GM12892 (cell line): ENCODE measurements at regions not wholly inside any gene's neighbourhood (a gene's known extent, or its start where the extent isn't known, plus 50 kb on each side); places are given as distances from the start of the nearest gene placed in this dataset.

ENCODE experiments used
- DNase-seq: peaks from one replicate; pipeline ENCODE4 v3.0.0; 2011; ENCODE audit not compliant: insufficient read length
- FAIRE-seq: peaks from 2 replicates; lab custom pipeline; 2011; peaks lifted over from hg19 to GRCh38; lab: Jason Lieb, UNC
- POLR2A ChIP-seq: IDR thresholded peaks from 2 replicates; pipeline ENCODE4 v1.6.1; 2011; ENCODE audit warnings: low read depth, low read length, control low read depth
- POLR2AphosphoS5 ChIP-seq: IDR thresholded peaks from 2 replicates; pipeline ENCODE4 v1.6.1; 2011; ENCODE audit warnings: low read depth, low read length, control low read depth
- TAF1 ChIP-seq: IDR thresholded peaks from 2 replicates; pipeline ENCODE4 v1.6.1; 2011; ENCODE audit warnings: low read depth, mild to moderate bottlenecking, control low read depth, low read length, borderline replicate concordance

DNA sequence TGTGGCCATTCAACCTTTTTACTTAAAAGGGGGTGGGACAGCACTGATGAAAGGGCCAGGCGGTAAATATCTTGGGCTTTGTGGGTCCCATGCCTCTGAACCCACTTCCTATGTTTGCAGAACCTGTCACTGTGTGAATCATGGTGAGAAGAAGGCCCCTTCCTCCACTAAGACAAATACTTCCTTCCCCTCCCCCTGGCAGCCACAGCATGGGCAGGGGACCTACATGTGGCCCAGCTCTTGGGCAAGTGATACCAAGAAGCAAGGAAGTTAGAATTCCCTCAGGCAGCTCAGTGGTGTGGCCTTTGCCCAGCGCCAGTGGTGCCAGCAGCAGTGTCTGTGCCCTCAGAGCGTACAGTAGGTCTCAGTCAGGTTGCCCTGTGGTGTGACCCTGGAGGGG, 168.6 kb downstream of the TRIM33 start:
- FAIRE-seq (no peak), DNase-seq (no peak)
- TF ChIP-seq POLR2A: no peak
- TF ChIP-seq POLR2AphosphoS5: no peak
- no peak for TF ChIP-seq TAF1

DNA sequence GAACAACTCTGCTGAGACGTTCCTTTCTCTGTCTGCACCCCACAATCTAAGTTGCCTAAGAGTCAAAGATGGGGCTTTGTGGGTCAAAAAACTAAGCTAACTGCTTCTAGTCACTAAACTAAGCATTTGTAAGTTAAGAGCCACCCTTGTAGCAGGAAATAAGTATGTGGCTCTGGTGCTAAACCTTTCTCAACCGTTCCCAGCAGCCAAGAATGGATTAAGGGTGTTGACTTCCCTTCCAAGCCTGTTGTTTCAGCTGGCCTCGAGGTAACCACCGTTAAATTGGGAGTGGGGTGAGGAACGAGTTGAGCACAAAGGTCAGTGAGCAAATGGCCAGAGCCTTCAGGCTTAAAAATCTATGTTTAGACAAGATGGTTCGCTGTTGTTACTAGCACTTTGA, 169.1 kb downstream of the TRIM33 start:
- no peak for FAIRE-seq
- DNase-seq: no peak
- no peak for TF ChIP-seq POLR2AphosphoS5
- TF ChIP-seq TAF1: no peak
- TF ChIP-seq POLR2A: no peak

DNA sequence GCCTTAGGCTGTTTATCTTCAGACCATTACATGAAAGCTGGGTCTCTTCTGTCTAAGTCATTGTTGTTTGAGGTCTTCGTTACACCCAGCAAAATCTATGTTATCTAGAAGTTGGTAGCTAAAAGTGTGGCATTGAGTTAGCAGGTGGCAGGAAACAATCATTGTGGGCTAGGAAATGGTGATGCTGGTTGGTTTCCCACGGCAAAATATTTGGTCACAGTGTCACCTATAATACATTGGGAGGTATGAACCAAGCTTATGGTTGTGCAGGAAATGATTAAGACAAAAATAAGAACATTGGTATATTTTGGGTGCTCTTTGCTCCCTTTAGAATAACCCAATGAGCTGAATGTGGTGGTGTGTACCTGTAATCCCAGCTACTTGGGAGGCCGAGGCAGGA, 169.7 kb downstream of the TRIM33 start:
- DNase-seq (no peak), FAIRE-seq (no peak)
- TF ChIP-seq POLR2AphosphoS5 (no peak), POLR2A (no peak), TAF1 (no peak)

DNA sequence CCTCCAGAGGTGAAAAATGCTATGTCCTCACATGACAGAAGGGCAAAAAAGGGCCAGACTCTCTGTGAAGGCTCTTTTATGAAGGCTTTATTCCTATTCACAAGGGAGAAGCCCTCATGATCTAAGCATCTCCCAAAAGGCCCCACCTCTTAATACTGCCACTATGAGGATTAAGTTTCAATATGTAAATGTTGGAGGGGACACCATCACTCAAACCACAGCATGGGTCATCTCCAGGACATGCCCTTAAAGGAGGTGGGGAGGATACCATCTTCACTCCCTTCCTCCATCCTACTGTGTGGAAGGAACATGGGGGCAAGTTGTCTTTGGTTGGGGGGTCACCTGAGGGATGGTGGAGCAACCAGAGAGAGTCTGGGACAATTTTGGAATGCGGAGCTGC, 170.1 kb downstream of the TRIM33 start:
- DNase-seq (no peak), FAIRE-seq (no peak)
- TF ChIP-seq POLR2AphosphoS5 (no peak), POLR2A (no peak), TAF1 (no peak)

DNA sequence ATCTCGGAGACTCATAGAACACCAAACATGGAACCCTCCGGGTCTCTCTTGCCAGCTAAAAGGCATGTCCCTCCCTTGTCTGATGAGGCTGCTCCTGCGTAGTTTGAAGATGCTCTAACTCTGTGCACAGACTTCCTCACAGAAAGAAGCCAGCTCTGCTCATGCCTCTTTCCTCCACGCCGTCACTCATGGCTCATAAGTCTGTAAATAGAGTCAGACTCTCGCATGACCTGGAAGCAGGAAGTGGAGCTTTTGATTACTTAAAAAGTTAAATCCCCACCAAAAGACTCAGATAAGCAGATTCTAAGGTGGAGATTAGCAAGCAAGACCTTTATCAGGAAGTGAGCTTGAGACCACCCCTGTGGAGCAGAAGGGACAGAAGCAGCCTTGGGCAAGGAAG, 171.6 kb downstream of the TRIM33 start:
- TF ChIP-seq POLR2AphosphoS5 (no peak), TAF1 (no peak), POLR2A (no peak)
- DNase-seq (no peak), FAIRE-seq (no peak)

DNA sequence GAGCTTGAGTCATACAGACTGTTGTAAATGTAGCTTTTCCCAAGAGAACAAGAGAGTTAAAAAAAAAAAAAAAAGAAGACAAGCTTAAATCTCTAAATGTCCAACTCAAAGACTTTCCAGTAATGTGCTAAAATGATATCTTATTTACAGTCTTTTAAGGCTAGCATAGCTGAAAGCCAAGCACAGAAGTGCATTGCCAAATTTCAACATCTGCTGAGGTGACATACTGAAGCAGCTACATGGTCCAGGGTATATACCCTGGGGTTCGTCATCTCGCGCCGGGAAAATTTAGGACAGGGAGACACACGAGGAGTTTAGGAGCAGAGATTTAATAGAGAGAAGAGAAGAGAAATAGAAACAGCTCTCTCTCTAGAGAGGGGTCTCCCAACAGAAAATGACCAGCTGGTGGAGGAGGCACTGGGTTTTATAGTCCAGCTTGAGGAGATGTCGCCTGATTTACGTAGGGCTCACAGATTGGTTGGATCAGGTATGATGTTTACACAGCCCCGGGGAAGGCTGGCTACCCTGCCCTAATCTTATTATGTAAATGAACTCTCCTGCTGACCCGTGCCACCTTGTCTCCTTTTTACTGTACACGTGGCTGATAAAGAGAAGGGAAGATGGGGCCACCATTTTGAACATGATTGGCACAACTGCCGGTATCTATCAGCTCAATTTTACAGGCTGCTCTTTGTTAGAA, 172.7 kb downstream of the TRIM33 start:
- FAIRE-seq (no peak), DNase-seq (no peak)
- TF ChIP-seq TAF1 (no peak), POLR2AphosphoS5 (no peak), POLR2A (no peak)

DNA sequence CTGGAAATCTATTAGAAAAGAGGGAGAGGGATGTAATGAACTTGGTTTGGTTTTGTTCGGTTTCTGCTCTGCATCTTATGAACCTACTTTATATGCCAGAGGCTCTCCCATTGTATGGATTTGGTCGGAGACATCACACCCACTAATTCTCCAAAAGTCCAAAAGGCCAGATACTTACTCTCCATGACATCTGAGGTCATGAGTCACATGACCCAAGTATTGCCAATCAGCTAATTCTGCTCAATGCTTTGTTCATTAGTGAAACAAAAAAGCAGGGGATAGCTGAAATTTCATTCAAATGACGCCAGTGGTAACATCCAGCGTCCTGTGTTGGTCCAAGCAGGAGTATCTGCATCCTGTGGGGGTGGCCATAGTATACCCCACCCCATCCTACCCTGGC, 173.6 kb downstream of the TRIM33 start:
- DNase-seq: no peak
- no peak for FAIRE-seq

DNA sequence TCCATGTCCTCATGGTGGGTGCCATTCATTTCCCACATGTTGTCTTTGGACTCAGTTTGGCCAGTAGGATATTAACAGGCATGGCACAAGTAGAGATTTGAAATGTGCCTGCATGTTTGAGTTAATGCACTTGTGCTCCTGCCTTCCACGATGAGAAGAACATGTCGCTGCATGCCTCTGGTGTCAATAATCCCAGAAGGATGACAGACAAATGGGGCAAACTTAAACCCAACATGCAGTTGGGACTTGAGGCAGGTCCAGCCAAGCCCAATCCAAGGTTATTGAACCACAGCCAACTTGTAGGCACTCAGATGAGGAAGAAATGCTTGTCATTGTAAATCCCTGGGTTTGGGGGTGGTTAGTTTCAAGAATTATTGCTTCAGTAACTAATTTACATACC, 174.6 kb downstream of the TRIM33 start:
- no peak for TF ChIP-seq POLR2A
- no peak for TF ChIP-seq POLR2AphosphoS5
- no peak for TF ChIP-seq TAF1
- DNase-seq: no peak
- no peak for FAIRE-seq

More for the DNA sequence above, 173.6 kb downstream of the TRIM33 start:
- TF ChIP-seq POLR2AphosphoS5: no peak
- no peak for TF ChIP-seq TAF1
- TF ChIP-seq POLR2A: no peak

DNA sequence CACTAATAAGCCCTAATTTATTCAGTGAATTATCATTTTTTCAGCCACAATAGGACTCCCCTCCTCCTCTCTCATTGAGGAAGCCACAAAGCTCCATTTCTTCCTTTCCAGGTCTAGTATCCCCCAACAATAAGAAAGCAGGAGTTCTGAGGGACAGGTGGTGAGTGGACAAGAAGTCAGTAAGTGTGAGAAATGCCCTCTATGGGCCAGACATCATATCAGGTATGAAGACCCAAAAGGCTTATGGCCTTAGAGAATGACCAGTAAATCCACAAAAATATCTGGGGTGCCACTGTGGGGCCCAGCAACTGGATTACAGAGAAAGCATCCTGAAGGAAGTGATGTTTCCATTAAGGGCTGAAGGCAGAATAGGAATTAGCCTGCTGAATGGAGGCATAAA, 175.7 kb downstream of the TRIM33 start:
- DNase-seq: no peak
- TF ChIP-seq POLR2A (no peak), TAF1 (no peak), POLR2AphosphoS5 (no peak)
- FAIRE-seq: no peak

DNA sequence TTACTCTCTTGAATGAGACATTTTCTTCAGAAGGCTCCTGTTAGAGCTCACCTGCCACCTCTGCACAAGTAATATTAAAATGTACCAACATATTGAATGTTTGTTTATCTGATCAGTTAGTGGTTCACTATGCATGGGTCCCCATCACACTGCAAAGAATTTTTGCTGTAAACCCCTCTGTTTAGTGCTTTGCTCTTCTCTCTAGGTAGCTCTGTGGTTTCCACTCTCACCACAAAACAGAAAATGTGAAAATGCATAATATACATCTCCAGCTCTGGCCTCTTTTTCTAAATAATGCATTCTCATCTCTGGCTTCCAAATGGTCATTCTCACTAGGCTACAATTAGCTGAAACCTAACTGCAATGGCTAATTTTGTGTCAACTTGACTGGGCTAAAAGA, 176.7 kb downstream of the TRIM33 start:
- FAIRE-seq (no peak), DNase-seq (no peak)
- TF ChIP-seq POLR2A: no peak
- TF ChIP-seq TAF1: no peak
- TF ChIP-seq POLR2AphosphoS5: no peak

DNA sequence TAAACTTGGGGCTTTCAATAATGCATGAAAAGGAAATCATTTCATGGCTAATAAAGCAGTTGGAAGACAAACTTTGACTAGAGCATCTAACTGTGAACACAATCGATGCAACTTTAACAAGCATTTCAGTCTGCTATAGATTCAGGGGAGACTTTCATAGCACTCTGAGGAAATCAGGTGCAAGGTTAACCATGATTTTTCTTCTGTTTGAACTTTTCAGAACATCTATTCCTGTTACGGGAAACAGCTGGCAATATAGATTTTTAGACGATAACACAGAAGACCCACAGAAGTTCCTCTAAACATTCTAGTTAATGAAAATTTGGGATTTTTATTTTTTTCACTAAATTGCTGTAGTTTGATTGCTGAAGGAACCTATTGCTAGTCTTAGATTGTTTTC, 177.3 kb downstream of the TRIM33 start:
- DNase-seq (no peak), FAIRE-seq (no peak)
- no peak for TF ChIP-seq POLR2A
- no peak for TF ChIP-seq POLR2AphosphoS5
- TF ChIP-seq TAF1: no peak

DNA sequence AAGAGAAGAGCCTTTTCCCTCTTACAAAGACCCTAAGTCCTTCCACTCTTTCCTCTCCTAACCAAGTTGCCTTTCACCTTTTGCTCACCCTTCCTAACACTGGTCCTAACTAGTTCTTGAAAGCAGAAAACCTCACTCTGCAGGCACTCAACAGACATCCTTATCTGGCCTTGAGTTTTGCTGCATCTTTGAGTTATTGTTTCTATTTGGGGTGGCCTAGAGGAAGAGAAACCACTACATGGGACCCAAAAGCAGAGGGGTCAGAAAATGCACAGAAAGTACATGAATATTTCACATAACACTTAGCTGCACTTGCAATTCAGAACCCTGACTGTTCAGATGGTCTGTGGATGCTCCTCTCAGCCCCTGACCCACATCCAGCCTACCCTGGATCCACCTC, 178.3 kb upstream of the SYT6 start:
- TF ChIP-seq POLR2AphosphoS5: no peak
- no peak for TF ChIP-seq TAF1
- no peak for TF ChIP-seq POLR2A
- DNase-seq: no peak
- FAIRE-seq: no peak
